ENCODE measurements at regions not wholly inside any gene's neighbourhood (a gene's known extent, or its start where the extent isn't known, plus 50 kb on each side); places are given as distances from the start of the nearest gene placed in this dataset.

- ChIA-PET POLR2A (no interaction called here), CTCF (ENCODE audit: low intra/inter-chr PET ratio) (interaction anchor here (0.6 kb wide), 1 partner anchor 75 kb away, joined by 5 read pairs; no protein-coding TSS in a partner anchor)
- Histone ChIP-seq H3K79me2 (ENCODE audit: control insufficient read depth, insufficient read depth, low read length) (no peaks in the 10 kb centered on the region), H3K27me3 (ENCODE audit: control insufficient read depth in 2 of 2, insufficient read depth in 2 of 2, low read length in 2 of 2) (peaks cover 5 to 51% of the 10 kb centered on the region in 2 experiments; a peak in 3 of 5 replicates), H2AFZ (ENCODE audit: low read depth, low read length) (no peak overlapping the region), H3K36me3 (ENCODE audit: control insufficient read depth, insufficient read depth, low read length) (no peaks in the 10 kb centered on the region), H3K4me1 (replicated peaks in 1 of 2; ENCODE audit: control insufficient read depth in 2 of 2, insufficient read depth in 2 of 2, low read length in 2 of 2) (no peaks in the 10 kb centered on the region), H3K9ac (ENCODE audit: insufficient read depth in 1 of 2, low read depth in 2 of 2, low read length in 2 of 2) (no peak overlapping the region), H3K27ac (ENCODE audit: extremely low read depth, low read depth, low read length) (no peak overlapping the region), H4K20me1 (replicated peaks; ENCODE audit: control insufficient read depth, insufficient read depth, low read length) (no peaks in the 10 kb centered on the region; the same call in 1 of the 2 replicates), H3K4me2 (ENCODE audit: insufficient read depth, low read length) (no peak overlapping the region), H3K9me3 (replicated peaks; ENCODE audit: control insufficient read depth, insufficient read depth, low read depth, low read length) (no peaks in the 10 kb centered on the region), H3K9me1 (ENCODE audit: control insufficient read depth, insufficient read depth, low read length) (no peaks in the 10 kb centered on the region), H3K4me3 (no peak overlapping the region)
- BruUV-seq (replicated peaks): no TSS peak
- ATAC-seq (no peak), DNase-seq (ENCODE audit: extremely low read depth in 1 of 4, low spot score in 3 of 4) (no peak), FAIRE-seq (no peak)
- WGBS (ENCODE audit: insufficient coverage, low coverage, missing lambda C conversion rate): 0% methylated on average over 6 of the region's 8 CpGs
- intact Hi-C loops (cut with micrococcal nuclease): no loop called here
- in situ Hi-C loops (cut with MboI): no loop called here
- TF ChIP-seq EHMT2 (IDR thresholded peaks at IDR 0.05): no peak
- TF ChIP-seq CEBPB (tag; IDR thresholded peaks at IDR 0.05): no peak
- no peak for TF ChIP-seq PHF8 (IDR thresholded peaks at IDR 0.05; ENCODE audit: borderline replicate concordance, low read length)
- TF ChIP-seq ZNF232 (CRISPR knock-in tag; IDR thresholded peaks at IDR 0.05): no peak
- TF ChIP-seq ZHX1 (conservative IDR thresholded peaks at IDR 0.05; ENCODE audit: low read length): no peak
- no peak for TF ChIP-seq ZNF444 (CRISPR knock-in tag; IDR thresholded peaks at IDR 0.05)
- TF ChIP-seq ZBTB49 (CRISPR knock-in tag; IDR thresholded peaks at IDR 0.05; ENCODE audit: borderline replicate concordance): no peak
- no peak for TF ChIP-seq E2F8 (IDR thresholded peaks at IDR 0.05; ENCODE audit: low read depth, partially characterized antibody)
- TF ChIP-seq KAT7 (CRISPR knock-in tag; IDR thresholded peaks at IDR 0.05; ENCODE audit: borderline replicate concordance): no peak
- TF ChIP-seq POLR3A (IDR thresholded peaks at IDR 0.05; ENCODE audit: borderline replicate concordance, extremely low read depth, insufficient read depth, insufficient read length): no peak
- TF ChIP-seq NFE2L1 (tag; IDR thresholded peaks at IDR 0.05; ENCODE audit: borderline replicate concordance, low read depth): no peak
- no peak for TF ChIP-seq ELF4 (CRISPR knock-in tag; IDR thresholded peaks at IDR 0.05)
- no peak for TF ChIP-seq CBX1 (IDR thresholded peaks at IDR 0.05; ENCODE audit: low read depth)
- TF ChIP-seq CCAR2 (IDR thresholded peaks at IDR 0.05; ENCODE audit: low read depth, low read length): no peak
Measured at GRCh38 chr2:128591022-128591860, 272.6 kb upstream of the HS6ST1 start.
